Germinal center (tissue), 1 donor: ENCODE measurements at regions not wholly inside any gene's neighbourhood (a gene's known extent, or its start where the extent isn't known, plus 50 kb on each side); places are given as distances from the start of the nearest gene placed in this dataset.

ENCODE experiments used
- DNase-seq: peaks from one replicate; pipeline ENCODE4 v3.0.0; 2012; ENCODE audit warnings: mixed read lengths, low spot score

GRCh38 chr15:88382482-88382983 lies 84.7 kb downstream of the MRPL46 start:
- DNase-seq = no peak

- no peak for DNase-seq
These were observed 89.0 kb downstream of the MRPL46 start for GRCh38 chr15:88378188-88378637.

- no peak for DNase-seq
These were observed 89.7 kb downstream of the MRPL46 start for GRCh38 chr15:88377509-88377908.

GRCh38 chr15:88376574-88377174 lies 90.5 kb downstream of the MRPL46 start:
- no peak for DNase-seq

GRCh38 chr15:88375234-88375927 lies 91.8 kb downstream of the MRPL46 start:
- DNase-seq = no peak

GRCh38 chr15:88365124-88365523 lies 102.1 kb downstream of the MRPL46 start:
- DNase-seq = no peak

- DNase-seq = no peak
These were observed 92.2 kb upstream of the NTRK3 start for GRCh38 chr15:88348579-88349230.

GRCh38 chr15:88345962-88346361 lies 89.4 kb upstream of the NTRK3 start:
- DNase-seq = no peak

- DNase-seq = no peak
These were observed 88.2 kb upstream of the NTRK3 start for GRCh38 chr15:88344786-88345185.

- DNase-seq = no peak
These were observed 86.1 kb upstream of the NTRK3 start for GRCh38 chr15:88342666-88343065.

GRCh38 chr15:88341653-88342052 lies 85.1 kb upstream of the NTRK3 start:
- no peak for DNase-seq

GRCh38 chr15:88341006-88341405 lies 84.5 kb upstream of the NTRK3 start:
- no peak for DNase-seq

GRCh38 chr15:88337993-88338392 lies 81.5 kb upstream of the NTRK3 start:
- no peak for DNase-seq

- DNase-seq = no peak
These were observed 78.5 kb upstream of the NTRK3 start for GRCh38 chr15:88335074-88335473.

- DNase-seq = no peak
These were observed 77.9 kb upstream of the NTRK3 start for GRCh38 chr15:88334436-88334835.

- DNase-seq = peak; percentile 69
These were observed 74.8 kb upstream of the NTRK3 start for GRCh38 chr15:88331291-88331690.

GRCh38 chr15:88326924-88327323 lies 70.4 kb upstream of the NTRK3 start:
- DNase-seq = no peak

GRCh38 chr15:88324741-88325065 lies 68.2 kb upstream of the NTRK3 start:
- no peak for DNase-seq

GRCh38 chr15:88323976-88324740 lies 67.6 kb upstream of the NTRK3 start:
- no peak for DNase-seq

GRCh38 chr15:88323468-88323867 lies 66.9 kb upstream of the NTRK3 start:
- no peak for DNase-seq

GRCh38 chr15:88322461-88322860 lies 65.9 kb upstream of the NTRK3 start:
- no peak for DNase-seq

GRCh38 chr15:88321271-88321670 lies 64.7 kb upstream of the NTRK3 start:
- DNase-seq = no peak

- DNase-seq = no peak
These were observed 60.0 kb upstream of the NTRK3 start for GRCh38 chr15:88316586-88316985.
